Midbrain (tissue), 1 donor: ENCODE measurements at regions not wholly inside any gene's neighbourhood (a gene's known extent, or its start where the extent isn't known, plus 50 kb on each side); places are given as distances from the start of the nearest gene placed in this dataset.

ENCODE experiments used
- DNase-seq: peaks from one replicate; lab custom pipeline; 2025; lab: John Stamatoyannopoulos, UW

DNA sequence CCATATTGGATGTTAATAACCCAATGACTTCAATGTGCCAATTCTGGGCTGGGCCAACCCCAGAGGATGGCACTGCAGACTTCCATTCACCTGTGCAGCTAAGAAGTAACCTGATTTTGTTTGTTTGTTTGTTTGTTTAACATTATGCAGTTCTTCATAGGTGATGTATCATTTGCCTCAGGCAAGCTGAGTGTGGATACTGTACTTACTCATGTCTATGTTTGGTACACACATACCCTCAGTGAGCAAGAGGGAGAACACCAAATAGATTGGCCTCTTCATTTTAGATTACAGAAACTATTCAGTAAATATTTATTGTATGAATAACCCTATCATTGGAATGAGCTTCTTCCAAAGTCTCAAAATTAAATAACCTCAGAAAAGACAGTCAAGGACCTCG, 180.2 kb upstream of the SMC2 start:
- no peak for DNase-seq

DNA sequence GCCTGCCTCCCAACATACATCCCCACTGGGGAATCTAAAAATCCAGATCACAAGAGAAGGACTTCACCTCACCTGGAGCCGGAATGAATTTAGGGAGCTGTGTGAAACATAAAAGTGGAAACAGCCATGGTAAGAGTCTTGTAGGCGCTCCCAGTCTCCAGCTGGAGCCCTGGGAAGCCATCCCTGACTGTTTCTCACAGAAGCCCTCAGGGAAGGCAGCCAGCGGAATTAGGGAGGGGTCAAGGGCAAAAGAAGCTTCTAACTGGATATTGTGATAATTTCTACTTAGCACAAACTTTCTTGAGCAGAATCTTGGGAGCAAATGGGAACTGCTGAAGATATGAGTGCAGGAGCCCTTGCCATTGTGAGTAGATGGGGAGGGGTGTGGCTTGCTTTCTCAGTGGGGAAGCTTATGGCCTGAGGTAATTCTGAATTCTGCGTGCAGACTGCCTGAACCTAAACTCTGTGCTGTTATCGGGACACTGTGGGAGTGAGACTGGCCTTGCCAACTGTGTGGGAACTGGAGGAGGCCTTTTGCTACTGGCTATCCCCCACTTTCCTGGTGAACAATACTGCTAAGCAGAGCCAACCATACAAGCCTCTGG, 174.4 kb upstream of the SMC2 start:
- no peak for DNase-seq

DNA sequence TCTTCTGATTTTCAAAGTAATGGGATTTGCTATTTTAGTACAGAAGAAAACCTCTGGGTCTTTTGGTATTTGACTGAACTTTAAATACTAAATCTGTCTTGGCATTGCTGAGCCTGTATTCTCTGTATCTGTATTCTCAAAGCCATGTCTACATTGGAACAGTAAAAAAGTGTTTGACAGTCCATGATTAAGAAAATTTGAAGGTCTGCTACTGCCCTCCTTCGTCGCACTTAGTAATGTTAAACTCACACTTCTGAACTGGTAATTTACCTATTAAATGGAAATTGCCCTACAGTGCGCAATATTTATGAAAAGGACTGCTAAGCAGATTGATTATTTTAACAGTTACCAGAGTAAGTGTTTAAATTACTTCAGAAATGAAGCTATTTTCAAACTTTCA, 165.7 kb upstream of the SMC2 start:
- DNase-seq, result peak; percentile 7

DNA sequence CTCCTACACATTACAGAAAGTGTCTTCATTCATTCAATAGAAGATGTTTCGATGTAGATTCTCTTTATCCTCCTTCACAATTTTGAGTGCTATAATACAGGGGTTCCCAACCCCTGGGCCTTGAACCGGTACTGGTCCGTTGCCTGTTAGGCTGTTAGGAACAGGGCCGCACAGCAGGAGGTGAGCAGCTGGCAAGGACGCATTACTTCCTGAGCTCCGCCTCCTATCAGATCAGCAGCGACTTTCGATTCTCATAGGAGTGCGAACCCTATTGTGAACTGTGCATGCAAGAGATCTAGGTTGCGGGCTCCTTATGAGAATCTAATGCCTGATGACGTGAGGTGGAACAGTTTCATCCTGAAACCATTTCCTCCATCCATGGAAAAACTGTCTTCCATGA, 153.0 kb upstream of the SMC2 start:
- DNase-seq, result no peak

DNA sequence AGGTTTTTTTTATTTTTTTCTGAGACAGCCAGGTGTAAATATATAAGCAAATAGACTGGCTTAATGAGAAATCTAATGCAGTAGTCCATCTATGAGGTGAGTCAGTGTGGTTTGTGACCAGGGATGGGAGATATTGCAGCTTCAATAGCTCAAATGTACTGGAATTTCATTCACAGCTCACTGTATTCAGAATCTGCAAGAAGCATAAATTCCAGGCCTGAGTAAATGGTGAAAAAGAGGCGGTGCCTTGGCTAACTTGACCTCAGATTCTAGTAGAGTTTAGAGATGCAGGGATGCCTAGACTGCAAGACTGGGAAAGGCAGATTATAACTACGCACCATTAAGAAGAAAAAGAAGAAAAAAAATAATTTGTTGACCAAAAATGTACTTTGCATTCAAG, 151.9 kb upstream of the SMC2 start:
- DNase-seq, result no peak

DNA sequence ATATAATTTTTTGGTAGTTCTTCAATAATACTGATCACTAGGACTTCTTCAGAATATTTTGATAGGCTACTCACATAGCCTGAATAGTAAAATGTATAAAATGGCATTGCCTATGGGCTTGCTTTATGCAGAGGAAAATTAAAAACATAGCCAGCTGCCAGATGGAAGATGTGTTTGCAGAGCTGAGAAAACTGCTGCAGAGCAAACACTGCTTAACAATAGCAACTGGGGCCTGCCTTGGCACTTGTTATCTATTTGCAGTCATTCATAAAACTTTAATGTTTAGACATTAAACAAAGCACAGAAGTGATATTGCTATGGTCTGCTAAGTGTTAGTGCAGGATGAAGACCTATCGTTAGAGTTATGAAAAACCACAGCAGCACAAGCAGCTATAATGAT, 151.5 kb upstream of the SMC2 start:
- DNase-seq, result no peak

DNA sequence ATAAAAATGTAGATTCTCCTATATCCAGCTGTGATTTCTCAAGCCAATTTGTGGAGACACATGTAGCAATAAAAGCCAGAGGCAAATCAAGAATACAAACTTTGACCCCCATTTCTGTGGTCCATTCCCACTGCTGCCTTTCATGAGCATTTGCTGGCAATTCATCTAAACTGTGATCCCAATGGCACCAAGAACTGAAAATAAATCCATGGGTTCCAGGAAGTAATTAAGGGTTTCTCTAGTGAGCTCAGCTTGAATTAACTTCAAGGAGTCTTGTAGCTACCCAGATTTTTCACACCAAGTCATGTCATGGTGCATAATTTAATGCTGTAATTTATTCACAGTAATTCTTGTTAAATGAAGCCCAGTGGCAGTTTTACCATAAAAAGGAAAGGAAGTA, 145.0 kb upstream of the SMC2 start:
- DNase-seq, result no peak

DNA sequence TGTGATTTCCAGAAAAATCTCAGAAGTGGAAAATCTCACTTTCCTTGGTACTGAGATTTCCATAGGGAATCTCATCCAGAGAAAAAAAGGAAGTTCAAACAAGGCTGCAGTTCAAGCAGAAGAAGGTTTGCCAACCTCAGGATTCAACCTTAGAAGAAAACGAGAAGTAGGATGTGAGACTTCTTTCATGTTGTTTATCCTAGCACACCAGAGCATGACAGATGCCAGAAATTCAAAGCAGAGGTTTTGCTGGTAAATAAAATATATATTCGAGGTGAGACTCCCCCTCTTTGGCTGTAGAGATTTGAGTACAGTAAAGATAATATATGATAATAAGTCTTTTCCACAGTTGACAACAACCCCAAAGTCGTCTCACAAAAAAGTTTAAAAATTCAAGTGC, 116.9 kb upstream of the SMC2 start:
- DNase-seq, result no peak

DNA sequence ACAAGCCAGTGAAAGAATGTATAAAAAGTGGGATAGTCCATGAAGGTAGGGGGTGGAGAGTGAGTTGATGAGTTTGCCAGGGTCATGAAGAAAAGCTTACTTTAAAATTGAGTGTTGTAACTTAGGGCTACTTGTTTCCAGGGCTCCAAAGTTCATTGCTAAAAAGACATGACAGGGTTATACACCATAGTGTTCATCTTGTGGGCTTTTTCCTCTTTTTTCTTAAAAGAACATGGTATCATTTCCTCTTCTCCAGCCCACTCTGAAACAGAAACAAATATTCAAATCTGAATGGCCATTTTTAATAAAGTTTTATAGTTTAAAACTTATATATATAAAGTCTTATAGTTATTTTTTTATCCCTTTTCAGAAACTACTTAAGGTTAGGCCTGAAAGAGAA, 115.7 kb upstream of the SMC2 start:
- no peak for DNase-seq

DNA sequence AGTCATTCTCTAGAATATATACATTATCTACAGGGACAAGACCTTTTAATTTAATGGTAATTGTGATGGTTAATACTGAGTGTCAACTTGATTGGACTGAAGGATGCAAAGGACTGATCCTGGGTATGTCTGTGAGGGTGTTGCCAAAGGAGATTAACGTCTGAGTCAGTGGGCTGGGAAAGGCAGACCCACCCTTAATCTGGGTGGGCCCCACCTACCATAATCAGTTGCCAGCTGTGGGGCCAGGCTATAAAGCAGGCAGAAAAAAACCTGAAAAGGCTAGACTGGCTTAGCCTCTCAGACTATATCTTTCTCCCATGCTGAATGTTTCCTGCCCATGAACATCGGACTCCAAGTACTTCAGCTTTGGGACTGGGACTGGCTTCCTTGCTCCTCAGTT, 112.2 kb upstream of the SMC2 start:
- DNase-seq, result no peak

DNA sequence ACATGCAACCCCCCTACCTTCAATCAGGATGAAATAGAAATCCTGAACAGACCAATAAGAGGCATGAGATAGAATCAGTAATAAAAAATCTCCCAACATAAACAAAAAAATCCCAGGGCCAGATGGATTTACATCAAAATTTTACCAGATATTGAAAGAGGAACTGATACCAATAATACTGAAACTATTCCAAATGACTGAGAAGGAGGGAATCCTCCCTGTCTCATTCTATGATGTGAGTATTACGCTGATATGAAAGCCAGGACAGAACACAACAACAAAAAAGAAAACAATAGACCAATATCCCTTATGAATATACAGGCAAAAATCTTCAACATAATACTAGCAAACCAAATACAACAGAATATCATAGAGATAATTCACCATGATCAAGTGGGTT, 109.0 kb upstream of the SMC2 start:
- no peak for DNase-seq

DNA sequence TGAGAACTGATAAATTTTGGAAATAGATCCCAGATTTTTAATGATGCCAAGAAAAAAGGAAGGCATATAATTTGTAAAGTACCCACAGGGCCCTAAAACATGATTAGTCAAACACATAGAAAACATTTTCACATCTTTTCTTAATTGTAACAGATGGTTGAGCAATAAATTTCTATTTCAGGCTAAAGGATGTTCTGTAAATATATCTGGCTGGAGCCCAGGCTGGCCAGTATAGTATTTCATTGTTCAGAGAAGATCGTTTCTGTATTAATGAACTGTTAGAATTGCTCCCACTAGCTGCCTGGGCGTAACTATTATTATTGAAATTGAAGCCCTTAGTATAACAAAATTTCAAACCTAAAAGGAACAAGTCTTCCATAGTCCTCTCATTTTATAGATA, 105.3 kb upstream of the SMC2 start:
- DNase-seq, result no peak

DNA sequence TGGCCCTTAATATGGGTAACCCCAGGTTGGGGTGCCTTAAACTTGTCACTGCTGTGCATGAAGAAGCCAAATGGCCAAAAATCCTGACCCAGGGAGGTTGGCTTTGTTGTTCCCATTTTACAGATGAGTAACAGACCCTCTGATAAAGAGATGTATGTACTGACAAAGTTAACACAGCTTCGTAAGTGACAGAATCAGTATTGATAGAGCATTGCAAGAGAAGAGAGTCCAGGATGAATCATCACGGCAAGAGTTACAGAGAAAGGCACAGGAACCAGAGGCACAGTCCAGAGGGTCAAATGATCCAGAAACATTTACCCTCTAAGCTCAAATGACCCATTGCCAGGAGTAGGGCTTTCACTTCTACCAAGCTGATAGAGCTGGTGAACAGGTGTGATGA, 103.8 kb upstream of the SMC2 start:
- DNase-seq, result no peak

DNA sequence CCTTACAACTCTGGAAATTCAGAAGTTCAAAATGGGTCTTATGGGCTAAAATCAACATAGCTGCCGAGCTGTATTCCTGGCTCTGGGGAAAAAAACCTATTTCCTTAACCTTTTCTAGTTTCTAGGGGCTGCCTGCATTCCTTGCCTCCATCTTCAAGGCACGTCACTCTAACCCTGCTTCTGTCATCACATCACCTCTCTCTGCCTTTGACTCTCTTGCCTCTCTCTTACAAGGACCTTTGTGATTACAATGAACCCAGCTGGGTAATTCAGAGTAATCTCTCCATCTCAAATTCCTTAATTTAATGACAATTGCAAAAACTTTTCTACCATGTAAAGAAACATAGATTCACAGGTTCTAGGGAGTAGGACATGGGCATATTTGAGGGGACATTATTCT, 103.1 kb upstream of the SMC2 start:
- DNase-seq, result no peak

DNA sequence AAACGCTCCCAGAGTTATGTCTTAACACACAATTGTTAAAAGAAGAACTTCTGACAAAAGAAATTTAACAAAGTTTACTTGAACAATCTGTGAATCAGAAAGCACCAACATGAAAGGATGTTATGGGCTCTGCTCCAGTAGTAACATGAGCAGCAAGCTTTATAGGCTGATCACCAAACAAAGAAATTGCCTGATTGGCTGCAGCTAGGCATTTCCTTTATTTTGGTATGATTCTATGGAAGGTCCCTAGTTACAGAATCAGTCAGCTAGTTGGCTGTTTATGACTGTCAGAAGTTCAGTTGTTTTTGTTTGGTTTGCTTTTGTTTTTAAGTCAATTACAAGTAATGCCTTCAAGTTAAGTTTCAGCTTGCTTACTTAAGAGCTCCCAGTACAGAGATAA, 102.4 kb upstream of the SMC2 start:
- DNase-seq, result no peak

DNA sequence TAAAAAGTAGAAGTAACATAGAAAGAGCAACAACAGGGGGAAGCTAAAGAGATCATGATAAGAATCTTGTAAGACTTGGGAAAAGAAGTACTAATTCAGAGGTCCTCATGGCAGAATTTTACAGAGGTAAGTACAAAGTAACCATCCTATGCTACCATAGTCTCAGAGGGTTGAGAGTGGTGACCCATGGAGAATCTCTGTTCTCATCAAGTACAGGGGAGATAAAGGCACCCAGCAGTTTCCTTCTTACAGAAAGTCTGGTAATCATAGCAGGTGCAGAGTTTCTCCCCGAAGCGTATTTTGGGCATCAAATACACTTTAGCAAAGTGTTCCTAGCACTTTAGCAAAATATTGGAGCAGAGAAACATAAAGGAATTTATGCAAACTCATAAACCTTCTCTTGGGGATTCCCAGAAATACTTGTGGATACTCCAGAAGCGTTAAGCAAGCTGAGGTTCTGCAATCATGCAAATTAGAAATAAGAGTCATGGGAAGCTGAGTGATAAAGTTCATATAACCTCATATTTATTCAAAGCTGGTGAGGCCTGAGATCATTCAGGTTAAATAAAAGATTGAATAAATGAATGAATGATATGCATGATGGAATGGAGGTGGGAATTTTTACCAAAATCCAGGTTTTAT, 101.0 kb upstream of the SMC2 start:
- no peak for DNase-seq

DNA sequence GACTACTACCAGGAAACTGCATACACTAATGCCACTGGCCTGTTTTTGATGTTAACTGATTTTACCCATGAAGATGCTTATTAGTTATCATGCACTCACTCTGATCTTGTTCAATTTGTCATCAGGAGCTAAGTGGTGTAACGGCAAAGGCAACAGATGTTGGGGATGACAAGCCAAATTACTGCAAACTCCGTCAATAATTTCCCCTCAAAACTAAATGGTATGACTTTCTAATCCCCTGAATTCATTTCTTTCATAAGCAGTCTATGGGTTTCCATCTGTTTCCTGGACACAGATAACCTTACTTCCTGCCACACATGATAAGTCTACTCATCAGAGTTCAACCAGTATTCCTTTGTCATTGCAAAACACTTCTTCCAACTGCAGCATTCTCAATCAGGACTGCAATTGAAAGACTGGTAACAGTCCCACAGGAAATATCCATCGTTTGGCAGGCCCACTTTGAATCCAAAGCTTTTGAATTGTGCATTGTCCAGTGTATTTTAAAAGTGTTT, 96.2 kb upstream of the SMC2 start:
- DNase-seq, result no peak

DNA sequence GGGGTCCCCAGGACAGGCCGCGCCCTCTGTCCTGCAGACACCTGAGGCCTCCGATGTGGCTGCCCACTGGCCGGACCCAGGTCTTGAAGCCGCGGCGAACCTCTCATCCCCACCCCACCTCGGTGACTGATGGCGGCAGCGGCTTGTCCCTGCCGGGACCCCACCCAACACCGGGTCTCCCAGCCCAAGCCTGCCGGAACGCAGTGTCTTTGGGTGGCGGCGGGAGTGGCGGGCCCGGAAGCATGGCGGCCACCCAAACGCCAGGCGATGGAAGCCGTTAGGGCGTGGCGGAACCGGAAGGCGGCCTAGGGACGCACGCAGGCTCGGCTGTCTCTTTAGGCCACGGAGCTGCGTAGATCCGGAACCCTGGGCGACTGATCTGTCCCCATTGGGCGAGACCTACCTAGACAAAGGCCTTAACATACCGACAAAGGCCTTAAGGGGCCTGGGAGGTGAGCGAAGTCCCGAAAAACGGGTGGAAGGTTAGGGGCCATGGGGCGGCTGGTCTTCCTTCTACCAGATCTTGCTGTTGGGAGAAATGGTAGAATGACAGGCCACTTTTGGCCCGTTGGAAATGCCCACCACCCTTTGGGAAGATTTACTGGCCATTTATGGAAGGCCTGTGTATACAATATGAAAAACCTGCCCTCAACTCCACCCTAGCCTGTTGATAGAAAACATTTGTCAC, 94.6 kb upstream of the SMC2 start:
- DNase-seq, result no peak

DNA sequence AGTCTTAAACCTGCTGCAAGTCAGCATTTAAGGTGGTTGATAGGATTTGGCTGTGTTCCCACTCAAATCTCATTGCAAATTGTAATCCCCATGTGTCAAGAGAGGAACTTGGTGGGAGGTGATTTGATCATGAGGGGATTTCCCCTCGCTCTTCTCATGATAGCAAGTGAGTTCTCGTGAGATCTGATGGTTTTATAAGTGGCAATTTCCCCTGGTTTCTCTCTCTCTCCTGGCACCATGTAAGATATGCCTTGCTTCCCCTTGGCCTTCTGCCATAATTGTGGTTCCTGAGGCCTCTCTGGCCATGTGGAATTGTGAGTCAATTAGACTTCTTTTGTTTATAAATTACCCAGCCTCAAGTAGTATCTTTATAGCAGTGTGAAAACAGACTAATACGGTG, 84.3 kb upstream of the SMC2 start:
- DNase-seq, result no peak

DNA sequence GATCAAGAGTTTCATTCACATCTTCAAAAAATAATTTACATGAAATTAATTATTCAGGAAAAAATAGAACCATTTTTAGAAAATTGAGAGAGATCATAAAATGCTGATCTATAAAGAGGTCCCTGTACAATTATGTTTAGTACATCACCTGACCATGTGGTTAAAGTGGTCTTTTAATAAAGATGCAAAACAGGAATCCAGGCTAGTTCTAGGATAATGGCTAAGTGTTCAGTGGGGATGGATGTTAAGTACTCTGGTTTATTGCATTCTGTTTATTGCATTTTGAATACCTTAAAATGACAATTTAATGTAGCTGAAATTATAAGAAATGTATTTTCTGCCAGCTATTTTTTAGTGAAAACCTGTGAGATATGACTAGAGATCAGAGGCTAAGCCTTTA, 72.0 kb upstream of the SMC2 start:
- no peak for DNase-seq

DNA sequence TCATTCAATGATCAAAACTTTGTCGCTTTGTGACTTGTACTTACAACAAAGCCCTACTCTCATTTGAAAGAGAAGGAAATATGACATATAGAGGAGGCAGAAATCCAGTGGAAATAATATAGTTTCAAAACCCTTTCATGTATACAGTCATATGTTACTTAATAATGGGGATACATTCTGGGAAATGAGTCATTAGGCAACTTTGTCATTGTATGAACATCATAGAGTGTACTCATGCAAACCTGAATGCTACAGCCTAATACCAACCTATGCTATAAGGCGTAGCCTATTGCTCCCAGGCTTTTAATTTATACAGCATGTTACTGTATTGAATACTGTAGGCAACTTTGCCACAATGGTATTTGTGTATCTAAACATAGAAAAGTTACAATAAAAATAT, 69.0 kb upstream of the SMC2 start:
- DNase-seq, result no peak

DNA sequence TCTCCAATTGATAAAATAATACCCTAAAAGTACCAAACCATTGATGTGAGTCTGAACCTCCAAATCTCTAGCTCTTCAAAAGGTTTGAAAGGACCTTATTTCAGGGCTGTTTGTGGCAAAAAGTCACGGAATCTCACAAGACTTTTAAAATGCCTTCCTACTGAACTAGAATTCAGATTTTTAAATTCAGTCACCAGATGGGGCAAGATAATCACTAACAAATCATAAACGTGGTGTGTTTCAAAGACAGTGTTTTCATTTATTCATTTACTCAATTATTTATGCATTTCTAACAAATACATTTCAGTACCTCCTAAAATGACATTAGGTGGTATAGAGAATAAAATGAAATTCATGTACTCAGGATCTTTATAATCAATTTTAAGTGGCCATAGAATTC, 68.2 kb upstream of the SMC2 start:
- DNase-seq, result no peak

DNA sequence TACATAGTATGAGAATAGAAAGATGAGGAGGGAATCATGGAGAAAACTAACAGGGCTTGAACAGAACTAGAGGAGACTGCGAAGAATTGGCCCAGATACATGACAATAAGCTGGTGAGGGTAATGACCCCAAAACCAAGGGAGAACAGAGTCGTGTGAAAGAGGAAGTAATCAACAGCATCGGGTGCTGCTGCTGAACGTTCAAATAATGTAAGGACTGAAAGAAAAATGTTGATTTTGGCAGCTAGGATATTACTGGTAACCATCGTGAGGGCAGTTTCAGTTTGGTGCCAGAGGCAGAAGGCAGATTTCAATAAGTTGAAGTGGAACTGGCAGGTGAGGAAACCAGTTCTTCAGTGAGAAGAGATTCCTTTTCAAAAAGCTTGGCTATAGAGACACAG, 66.8 kb upstream of the SMC2 start:
- no peak for DNase-seq

DNA sequence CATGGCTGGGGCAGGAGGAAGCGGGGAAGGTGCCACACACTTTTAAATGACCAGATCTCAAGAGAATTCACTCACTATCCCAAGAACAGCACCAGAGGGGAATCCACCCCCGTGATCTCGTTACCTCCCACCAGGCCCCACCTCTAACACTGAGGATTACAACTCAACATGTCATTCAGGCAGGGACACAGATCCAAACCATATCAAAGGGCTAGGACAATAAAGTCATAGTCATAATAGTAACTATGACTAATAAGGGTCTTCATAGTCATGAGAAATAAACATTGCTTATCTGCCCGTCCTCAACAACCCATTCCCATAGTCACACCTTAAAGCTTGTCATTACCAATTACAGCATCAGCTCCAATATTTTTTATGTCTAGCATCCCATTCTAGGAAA, 65.3 kb upstream of the SMC2 start:
- no peak for DNase-seq
